ENCODE measurements at regions not wholly inside any gene's neighbourhood (a gene's known extent, or its start where the extent isn't known, plus 50 kb on each side); places are given as distances from the start of the nearest gene placed in this dataset.

DNA sequence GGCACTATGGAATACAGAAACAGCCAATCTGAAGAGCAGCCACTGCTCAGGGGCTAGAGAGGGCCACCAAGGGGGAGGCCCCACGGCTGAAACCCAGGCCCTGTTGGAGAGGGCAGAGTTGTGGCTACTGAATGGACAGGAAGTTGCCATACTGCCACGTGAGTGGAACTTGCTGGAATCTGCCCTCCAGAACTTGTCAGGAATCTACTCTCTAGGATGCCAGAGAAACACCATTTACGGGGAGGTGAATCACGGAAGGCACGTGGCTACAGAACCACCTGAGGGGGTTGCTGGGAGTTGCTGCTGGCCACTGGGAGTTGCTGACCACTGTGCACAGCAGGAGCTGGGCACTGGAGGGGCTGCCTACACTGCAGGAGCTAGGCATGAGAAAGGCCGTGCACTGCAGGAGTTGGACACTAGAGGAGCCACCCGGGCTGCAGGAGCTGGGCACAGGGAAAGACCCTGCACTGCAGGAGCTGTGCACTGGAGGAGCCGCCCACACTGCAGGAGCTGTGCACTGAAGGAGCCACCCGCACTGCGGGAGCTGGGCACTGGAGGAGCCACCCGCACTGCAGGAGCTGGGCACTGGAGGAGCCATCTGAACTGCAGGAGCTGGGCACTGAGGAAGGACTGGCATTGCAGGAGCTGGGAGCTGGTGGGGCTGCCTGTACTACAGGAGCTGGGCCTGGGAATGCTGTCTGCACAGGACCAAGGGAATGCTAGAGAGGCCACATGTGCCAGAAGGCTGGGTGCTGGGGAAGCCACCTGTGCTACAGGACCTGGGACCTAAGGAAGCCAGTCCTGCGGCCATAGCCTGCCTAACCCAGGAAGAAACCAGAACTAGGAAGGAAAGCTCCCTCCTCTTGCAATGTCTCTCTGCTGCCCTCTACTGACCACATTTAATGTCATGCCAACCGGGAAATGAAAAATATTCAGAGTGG lies 343.4 kb downstream of the MATN1 start (continued):
- TF ChIP-seq, protein P1, sequence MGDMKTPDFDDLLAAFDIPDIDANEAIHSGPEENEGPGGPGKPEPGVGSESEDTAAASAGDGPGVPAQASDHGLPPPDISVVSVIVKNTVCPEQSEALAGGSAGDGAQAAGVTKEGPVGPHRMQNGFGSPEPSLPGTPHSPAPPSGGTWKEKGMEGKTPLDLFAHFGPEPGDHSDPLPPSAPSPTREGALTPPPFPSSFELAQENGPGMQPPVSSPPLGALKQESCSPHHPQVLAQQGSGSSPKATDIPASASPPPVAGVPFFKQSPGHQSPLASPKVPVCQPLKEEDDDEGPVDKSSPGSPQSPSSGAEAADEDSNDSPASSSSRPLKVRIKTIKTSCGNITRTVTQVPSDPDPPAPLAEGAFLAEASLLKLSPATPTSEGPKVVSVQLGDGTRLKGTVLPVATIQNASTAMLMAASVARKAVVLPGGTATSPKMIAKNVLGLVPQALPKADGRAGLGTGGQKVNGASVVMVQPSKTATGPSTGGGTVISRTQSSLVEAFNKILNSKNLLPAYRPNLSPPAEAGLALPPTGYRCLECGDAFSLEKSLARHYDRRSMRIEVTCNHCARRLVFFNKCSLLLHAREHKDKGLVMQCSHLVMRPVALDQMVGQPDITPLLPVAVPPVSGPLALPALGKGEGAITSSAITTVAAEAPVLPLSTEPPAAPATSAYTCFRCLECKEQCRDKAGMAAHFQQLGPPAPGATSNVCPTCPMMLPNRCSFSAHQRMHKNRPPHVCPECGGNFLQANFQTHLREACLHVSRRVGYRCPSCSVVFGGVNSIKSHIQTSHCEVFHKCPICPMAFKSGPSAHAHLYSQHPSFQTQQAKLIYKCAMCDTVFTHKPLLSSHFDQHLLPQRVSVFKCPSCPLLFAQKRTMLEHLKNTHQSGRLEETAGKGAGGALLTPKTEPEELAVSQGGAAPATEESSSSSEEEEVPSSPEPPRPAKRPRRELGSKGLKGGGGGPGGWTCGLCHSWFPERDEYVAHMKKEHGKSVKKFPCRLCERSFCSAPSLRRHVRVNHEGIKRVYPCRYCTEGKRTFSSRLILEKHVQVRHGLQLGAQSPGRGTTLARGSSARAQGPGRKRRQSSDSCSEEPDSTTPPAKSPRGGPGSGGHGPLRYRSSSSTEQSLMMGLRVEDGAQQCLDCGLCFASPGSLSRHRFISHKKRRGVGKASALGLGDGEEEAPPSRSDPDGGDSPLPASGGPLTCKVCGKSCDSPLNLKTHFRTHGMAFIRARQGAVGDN (CRISPR knock-in tag; IDR thresholded peaks at IDR 0.05): peak; percentile 26; the same call in 1 of the 2 replicates
- TF ChIP-seq ERF (CRISPR knock-in tag; IDR thresholded peaks at IDR 0.05): 0 out of 2 replicates have a peak, but pooled peaks have one; percentile 18
- no peak for TF ChIP-seq ZNF552 (CRISPR knock-in tag; IDR thresholded peaks at IDR 0.05; ENCODE audit: borderline replicate concordance)
- TF ChIP-seq ELF3 (CRISPR knock-in tag; IDR thresholded peaks at IDR 0.05): peak; percentile 55; the same call in 1 of the 2 replicates
- no peak for TF ChIP-seq ARNT (IDR thresholded peaks at IDR 0.05)
- TF ChIP-seq TBP (CRISPR knock-in tag; IDR thresholded peaks at IDR 0.05): no peak
- TF ChIP-seq ZNF567 (CRISPR knock-in tag; IDR thresholded peaks at IDR 0.05; ENCODE audit: borderline replicate concordance): 0 out of 2 replicates have a peak, but pooled peaks have one; percentile 20
- TF ChIP-seq, protein P2, sequence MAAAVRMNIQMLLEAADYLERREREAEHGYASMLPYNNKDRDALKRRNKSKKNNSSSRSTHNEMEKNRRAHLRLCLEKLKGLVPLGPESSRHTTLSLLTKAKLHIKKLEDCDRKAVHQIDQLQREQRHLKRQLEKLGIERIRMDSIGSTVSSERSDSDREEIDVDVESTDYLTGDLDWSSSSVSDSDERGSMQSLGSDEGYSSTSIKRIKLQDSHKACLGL (CRISPR knock-in tag; IDR thresholded peaks at IDR 0.05): peak; percentile 37; the same call in 1 of the 2 replicates
- 0 out of 2 replicates have a peak, but pooled peaks have one; percentile 35 for TF ChIP-seq MYC (CRISPR knock-in tag; IDR thresholded peaks at IDR 0.05; ENCODE audit: borderline replicate concordance)
- TF ChIP-seq STAG1 (CRISPR knock-in tag; IDR thresholded peaks at IDR 0.05): peak; percentile 66
